IPS-18a (cell line): ENCODE measurements at regions not wholly inside any gene's neighbourhood (a gene's known extent, or its start where the extent isn't known, plus 50 kb on each side); places are given as distances from the start of the nearest gene placed in this dataset.
"Not testable (repeated sequence)": the region's sequence is repeated elsewhere in the genome, so short reads cannot be mapped to it uniquely, and the experiment has no call there.

Experiments used
- H3K27ac ChIP-seq: one replicate; pipeline ENCODE4 v1.5.1; 2013; ENCODE audit warnings: low read length
- H3K27me3 ChIP-seq: one replicate; pipeline ENCODE4 v1.6.1; 2013; ENCODE audit warnings: mild to moderate bottlenecking, low read length; ENCODE audit not compliant: control insufficient read depth, insufficient read depth
- H3K36me3 ChIP-seq: one replicate; pipeline ENCODE4 v1.6.1; 2013; ENCODE audit warnings: low read depth, low read length; ENCODE audit not compliant: control insufficient read depth
- H3K4me1 ChIP-seq: one replicate; pipeline ENCODE4 v1.6.1; 2013; ENCODE audit warnings: low read depth, low read length; ENCODE audit not compliant: control insufficient read depth
- H3K4me3 ChIP-seq: one replicate; pipeline ENCODE4 v1.5.1; 2013; ENCODE audit warnings: low read length
- H3K9ac ChIP-seq: one replicate; pipeline ENCODE4 v1.6.1; 2013; ENCODE audit warnings: mild to moderate bottlenecking, low read length, moderate library complexity
- H3K9me3 ChIP-seq: one replicate; pipeline ENCODE4 v1.6.1; 2013; ENCODE audit warnings: low read depth, low read length; ENCODE audit not compliant: control insufficient read depth

DNA sequence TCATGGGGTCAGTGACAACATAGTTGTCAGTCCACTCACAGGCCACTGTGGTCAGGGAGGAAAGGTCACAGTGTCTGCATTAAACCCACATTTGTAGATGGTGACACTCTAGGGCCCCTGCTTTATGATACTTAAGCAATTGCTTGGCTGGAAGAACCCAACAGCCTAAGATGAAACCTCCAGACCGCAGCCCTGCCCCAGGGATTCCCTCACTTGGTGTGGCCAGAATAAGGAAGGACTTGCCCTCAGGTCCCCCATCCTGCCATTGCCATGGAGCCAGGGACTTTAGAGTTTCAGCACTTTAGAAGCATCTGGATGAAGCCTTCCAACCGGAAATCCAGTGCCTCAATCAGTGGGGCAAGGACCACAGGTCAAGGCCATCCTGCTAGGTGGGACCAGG is 63.9 kb upstream of the LAPTM4A start:
- no peaks in the 10 kb centered on the region for H3K27me3 ChIP-seq
- H3K36me3 ChIP-seq = no peaks in the 10 kb centered on the region
- no peak overlapping the region for H3K27ac ChIP-seq
- no peak overlapping the region for H3K9ac ChIP-seq
- H3K9me3 ChIP-seq = no peaks in the 10 kb centered on the region
- no peak overlapping the region for H3K4me3 ChIP-seq
- H3K4me1 ChIP-seq = no peaks in the 10 kb centered on the region

DNA sequence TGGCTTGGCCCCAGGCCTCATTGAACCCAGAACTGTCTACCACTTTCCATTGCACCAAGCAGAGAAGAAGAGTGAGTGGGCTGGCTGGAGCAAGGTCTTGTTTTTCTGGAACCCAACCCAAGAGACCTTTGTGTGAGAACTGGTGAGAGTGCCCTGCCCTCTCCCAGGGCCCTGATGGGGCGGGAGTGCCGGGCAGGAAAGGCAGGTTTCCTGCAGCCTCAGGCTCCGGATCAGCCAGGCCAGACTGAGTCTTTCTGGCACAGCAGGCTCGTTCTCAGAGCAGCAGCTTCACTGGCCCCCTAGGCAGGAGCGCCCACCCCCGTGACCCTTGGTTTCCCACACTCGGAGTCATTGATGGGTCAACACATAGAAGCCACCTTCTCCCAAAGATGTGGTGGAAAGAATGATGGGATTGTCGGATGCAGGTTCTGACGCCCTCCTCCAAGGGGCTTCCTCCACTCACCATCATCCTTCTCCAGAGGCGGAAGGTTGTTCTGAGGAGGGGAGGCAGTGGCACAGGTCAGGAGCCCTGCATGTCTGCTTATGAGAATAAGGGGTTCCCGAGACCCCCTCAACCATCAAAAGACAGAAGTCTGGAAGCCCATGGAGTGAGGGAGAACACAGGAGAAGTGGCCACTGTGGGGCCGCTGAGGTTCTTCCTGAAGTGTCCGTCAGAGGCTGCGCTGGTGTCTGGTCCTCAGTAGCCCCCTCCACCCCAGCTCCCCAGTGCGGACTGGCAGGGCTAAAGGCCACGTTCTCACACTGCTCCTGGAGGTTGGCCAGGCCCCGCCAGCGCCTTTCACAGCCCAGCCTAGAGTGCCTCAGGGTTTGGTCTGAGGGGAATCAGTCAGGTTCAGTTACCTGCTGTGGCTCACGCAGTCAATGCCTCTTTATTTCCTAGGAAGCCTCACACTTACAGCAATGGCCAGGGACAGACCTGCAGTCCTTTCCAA is 62.8 kb upstream of the LAPTM4A start:
- Histone ChIP-seq H3K4me3 (no peak overlapping the region), H3K9ac (no peak overlapping the region), H3K36me3 (no peaks in the 10 kb centered on the region), H3K4me1 (no peaks in the 10 kb centered on the region), H3K27me3 (no peaks in the 10 kb centered on the region), H3K27ac (no peak overlapping the region), H3K9me3 (no peaks in the 10 kb centered on the region)

DNA sequence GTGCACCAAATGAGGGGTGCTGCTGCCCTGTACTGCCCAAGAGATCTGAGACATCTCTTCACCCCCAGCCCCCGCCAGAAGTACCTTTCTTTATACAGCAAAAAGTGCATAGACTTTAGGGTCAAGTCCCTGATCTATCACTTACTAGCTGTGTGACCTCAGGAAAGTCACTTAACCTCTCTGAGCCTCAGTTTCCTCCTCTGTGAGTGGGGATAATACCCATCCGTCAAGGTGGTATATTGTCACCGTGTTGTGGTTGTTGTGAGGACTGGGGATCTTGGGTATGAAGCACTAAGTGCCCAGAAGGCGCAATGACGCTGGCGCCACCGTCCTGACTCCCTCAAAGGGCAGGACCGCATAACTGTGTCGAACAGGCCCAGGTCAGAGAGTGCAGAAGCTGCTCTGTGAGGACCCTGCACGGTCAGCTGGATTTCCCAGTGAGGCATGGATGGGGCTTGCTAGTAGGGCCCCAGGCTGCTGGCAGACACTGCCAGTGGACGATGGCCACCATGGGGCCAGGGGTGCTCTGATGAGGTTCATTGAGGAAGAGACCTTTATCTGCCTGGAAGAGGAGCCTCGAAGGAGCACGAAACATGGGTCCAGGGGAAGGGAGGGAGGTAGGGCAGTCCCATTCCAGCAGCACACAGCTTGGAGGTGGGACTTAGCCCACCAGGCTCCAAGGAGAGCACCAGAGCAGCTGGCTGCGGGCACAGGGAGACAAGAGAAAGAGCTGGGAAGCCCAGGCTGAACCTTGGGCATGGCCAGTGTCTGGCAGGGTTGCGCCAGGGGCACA is 61.8 kb upstream of the LAPTM4A start:
- Histone ChIP-seq H3K27ac (no peak overlapping the region), H3K9ac (no peak overlapping the region), H3K4me1 (no peaks in the 10 kb centered on the region), H3K27me3 (no peaks in the 10 kb centered on the region), H3K9me3 (no peaks in the 10 kb centered on the region), H3K36me3 (no peaks in the 10 kb centered on the region), H3K4me3 (no peak overlapping the region)

DNA sequence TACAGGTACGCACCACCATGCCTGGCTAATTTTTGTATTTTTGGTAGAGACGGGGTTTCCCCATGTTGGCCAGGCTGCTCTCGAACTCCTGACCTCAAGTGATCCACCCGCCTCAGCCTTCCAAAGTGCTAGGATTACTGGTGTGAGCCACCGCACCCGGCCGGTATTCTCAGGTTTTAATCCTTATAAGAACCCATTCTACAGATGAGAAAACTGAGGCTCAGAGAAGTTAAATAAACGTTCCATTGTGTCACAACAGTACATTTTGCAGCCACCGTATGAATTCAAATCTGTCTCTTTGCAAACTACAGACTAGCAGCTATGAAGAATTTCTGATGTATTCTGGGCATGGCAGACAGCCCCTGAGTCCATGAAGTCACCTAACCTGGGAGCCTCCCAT is 60.9 kb upstream of the LAPTM4A start:
- not testable (repeated sequence) for H3K27ac ChIP-seq, H3K4me1 ChIP-seq, H3K27me3 ChIP-seq, H3K4me3 ChIP-seq, H3K9me3 ChIP-seq, H3K9ac ChIP-seq, H3K36me3 ChIP-seq

DNA sequence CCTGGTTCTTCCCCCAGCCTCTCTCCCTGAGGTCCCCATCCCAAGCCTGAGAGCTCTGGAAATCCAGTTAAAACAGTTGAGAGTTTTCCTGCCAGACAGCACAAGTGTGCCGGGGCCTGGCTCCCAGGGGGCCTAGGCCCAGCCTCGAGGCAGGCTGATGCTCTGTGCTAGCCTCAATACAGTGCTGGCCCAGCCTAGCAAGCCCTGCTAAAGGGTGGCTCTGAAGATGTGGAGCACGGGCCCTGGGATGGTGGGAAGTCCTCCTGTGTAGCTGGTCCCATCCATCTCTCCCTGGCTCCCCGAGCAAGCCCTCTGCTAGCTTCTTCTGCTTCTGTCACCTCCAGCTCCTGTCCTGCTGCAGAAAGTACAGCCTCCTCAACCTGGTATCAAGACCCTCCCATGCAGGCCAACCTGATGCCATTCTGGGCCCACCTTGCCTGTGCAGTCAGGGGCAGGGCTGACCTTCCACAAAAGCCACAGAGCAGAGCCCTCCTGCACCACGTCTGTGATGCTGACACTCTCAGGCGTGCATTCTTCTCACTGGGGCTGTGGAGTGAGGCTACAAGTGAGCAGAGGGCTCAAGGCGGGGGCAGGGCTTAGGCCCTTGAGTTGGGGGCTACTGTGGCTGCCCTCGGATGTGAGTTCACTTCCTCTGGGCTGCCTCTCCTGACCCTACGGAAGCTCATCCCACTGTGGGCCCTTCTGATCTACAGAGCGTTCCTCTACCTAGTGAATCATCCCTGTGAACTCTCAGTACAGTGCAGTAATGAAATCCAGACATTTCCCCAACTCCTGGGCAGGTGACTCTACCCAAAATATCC is 60.1 kb upstream of the LAPTM4A start:
- no peak overlapping the region for H3K27ac ChIP-seq
- no peaks in the 10 kb centered on the region for H3K4me1 ChIP-seq
- no peak overlapping the region for H3K9ac ChIP-seq
- H3K36me3 ChIP-seq = no peaks in the 10 kb centered on the region
- no peaks in the 10 kb centered on the region for H3K9me3 ChIP-seq
- H3K27me3 ChIP-seq = peaks cover 9% of the 10 kb centered on the region
- H3K4me3 ChIP-seq = no peak overlapping the region

DNA sequence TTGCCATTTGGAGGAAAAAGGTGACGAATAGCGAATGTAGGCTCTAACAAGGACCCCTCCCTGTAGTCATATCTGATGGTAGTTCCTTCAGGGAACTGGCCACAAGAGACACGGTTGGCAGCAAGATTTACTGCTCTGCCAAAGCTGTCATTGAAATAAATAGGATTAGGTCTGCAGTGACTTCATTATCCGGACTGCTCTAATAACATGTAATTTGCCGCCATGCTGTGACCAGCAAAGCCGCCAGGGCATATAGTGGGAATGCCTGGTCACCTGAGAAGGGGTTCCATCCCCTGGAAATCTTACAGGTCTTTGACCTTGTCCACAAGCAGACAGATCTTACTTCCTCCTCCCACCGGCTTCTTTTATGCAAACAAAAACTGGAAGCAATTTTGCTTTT is 59.4 kb upstream of the LAPTM4A start:
- H3K4me3 ChIP-seq = no peak overlapping the region
- no peak overlapping the region for H3K9ac ChIP-seq
- H3K9me3 ChIP-seq = no peaks in the 10 kb centered on the region
- H3K36me3 ChIP-seq = no peaks in the 10 kb centered on the region
- no peak overlapping the region for H3K27ac ChIP-seq
- H3K4me1 ChIP-seq = no peaks in the 10 kb centered on the region
- peaks cover 15% of the 10 kb centered on the region for H3K27me3 ChIP-seq

DNA sequence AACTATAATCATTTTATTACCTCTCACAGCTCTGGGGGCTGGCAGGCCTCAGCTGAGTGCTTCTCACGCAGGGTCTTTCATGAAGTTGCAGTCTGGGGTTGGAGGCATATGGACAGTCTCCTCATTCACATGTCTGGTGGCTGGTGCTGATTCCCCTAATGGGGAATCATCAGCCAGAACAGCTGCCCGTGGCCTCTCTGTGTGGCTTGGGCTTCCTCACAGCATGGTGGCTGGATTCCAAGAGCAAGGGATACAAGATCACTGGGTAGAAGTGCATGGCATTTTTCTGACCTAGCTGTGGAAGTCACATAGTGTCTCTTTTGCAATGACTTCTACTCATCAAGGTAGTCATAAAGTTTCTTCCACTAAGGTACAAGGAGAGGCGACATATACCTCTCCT is 59.0 kb upstream of the LAPTM4A start:
- no peak overlapping the region for H3K9ac ChIP-seq

DNA sequence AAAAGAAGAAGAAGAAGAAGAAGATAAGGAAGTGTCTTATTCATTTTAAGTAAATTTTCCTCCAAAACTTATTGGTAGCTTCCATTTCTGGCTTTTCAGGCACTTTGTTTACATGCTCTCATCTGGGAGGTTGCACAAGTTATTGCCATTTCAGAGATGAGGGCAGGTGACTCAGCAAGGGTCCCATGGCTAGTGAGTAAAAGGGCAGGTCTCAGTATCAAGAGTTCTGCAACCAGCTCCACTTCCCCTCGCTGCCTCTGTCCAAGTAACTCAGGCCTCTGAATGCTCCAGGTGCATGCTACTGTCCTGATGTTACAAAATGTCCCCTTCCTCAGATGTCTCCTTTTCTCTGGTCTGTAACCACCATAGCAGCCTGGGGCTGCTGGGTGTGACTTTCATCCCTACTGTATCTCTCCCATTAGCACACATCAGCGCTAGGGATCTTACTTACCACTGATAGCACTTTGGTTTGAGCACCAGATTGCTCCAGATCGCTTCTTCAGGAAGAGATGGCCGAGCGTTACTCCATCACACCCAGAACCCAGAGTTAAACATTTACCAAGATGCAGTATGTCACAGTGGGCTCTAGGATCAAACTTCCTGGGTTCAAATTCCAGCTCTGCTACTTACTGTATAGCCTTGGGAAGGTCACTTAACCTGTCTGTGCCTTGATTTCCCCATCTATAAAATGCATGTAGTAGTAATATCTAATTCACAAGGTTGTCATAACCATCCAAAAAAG is 57.4 kb upstream of the LAPTM4A start:
- Histone ChIP-seq H3K36me3 (no peaks in the 10 kb centered on the region), H3K4me1 (no peaks in the 10 kb centered on the region), H3K27me3 (peaks cover 16% of the 10 kb centered on the region), H3K4me3 (no peak overlapping the region), H3K27ac (no peak overlapping the region), H3K9me3 (no peaks in the 10 kb centered on the region), H3K9ac (no peak overlapping the region)

More for the DNA sequence above, 59.0 kb upstream of the LAPTM4A start:
- Histone ChIP-seq H3K4me3 (no peak overlapping the region), H3K4me1 (no peaks in the 10 kb centered on the region), H3K27ac (no peak overlapping the region), H3K27me3 (peaks cover 16% of the 10 kb centered on the region), H3K36me3 (no peaks in the 10 kb centered on the region), H3K9me3 (no peaks in the 10 kb centered on the region)

DNA sequence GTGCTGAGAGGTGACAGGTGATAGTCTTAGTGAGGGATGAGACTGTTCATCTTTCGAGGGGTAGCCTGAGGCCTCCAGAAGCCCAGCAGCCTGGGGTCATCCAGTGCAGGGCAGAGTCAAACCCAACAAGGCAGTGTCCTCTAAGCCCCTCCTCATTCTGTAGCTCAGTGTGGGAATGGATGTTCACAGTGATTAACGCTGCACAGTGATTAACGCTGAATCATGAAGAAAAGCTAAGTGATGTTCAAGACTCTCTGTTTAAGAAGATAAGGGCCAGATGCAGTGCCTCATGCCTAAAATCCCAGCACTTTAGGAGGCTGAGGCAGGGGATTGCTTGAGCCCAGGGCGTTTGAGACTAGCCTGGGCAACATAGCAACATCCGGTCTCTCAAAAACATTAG is 56.3 kb upstream of the LAPTM4A start:
- Histone ChIP-seq H3K9ac (no peak overlapping the region), H3K36me3 (no peaks in the 10 kb centered on the region), H3K27me3 (peaks cover 16% of the 10 kb centered on the region), H3K4me3 (no peak overlapping the region), H3K9me3 (no peaks in the 10 kb centered on the region), H3K4me1 (no peaks in the 10 kb centered on the region), H3K27ac (no peak overlapping the region)

DNA sequence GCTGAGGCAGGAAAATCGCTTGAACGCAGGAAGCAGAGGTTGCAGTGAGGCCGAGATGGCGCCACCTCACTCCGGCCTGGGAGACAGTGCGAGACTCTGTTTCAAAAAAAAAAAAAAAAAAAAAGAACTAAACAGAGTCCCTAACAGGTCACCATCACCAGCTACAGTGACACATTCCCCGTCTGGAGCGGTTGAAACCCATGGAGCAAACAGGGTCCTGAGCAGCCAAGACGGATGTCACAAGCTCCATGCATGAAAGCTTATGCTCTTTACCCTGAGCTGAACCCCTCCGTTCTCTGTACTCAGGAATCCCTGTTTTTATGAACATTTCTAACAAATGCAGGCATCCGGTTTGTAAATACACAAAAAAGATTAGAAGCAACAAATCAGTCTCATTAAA is 55.9 kb upstream of the LAPTM4A start:
- Histone ChIP-seq H3K27me3 (peaks cover 16% of the 10 kb centered on the region), H3K36me3 (no peaks in the 10 kb centered on the region), H3K27ac (no peak overlapping the region), H3K4me1 (no peaks in the 10 kb centered on the region), H3K4me3 (no peak overlapping the region), H3K9ac (no peak overlapping the region), H3K9me3 (no peaks in the 10 kb centered on the region)

DNA sequence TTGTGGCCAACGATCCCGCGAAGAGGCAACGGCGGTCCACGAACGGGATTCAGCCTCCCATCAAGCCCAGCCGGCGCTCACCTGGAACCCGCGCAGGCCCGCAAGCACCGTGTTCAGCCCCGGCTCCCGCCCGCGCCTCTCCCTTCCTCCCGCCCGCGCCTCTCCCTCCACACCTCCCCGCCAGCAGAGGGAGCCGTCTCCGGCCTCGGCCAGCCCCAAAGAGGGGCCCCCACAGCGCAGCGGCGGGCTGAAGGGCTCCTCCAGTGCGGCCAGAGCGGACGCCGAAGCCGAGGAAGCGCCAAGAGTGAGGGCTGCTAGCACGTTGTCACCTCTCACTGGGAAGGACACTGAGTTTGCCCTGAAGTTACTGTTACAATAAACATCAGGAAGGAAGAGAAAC is 55.3 kb upstream of the LAPTM4A start:
- Histone ChIP-seq H3K4me3 (peak overlapping the region; percentile 33), H3K9ac (no peak overlapping the region), H3K27ac (no peak overlapping the region), H3K36me3 (no peaks in the 10 kb centered on the region), H3K9me3 (no peaks in the 10 kb centered on the region), H3K27me3 (peaks cover 16% of the 10 kb centered on the region), H3K4me1 (no peaks in the 10 kb centered on the region)
